ENCODE measurements at regions not wholly inside any gene's neighbourhood (a gene's known extent, or its start where the extent isn't known, plus 50 kb on each side); places are given as distances from the start of the nearest gene placed in this dataset.

DNA sequence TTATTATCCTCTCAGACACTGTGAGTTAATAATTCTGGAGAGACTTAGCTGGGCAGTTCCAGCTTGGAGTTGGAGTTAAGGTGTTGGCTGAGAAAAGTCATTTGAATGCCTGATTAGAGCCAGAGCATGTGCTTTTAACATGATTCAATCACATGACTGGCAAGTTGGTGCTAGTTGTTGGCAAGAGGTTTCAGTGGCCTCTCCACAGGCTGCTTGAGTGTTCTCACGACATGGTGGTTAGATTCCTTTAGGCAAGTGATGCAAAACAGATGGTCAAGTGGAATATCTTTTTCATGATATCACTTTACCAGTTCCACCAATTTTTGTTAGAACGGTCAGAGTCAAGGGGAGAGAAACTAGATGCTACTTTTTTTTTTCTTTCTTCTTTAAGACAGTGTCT is 262.7 kb upstream of the FN1 start:
- Mint-ChIP-seq H3K9me3 (no peaks in the 10 kb centered on the region), H3K27me3 (no peaks in the 10 kb centered on the region), H3K27ac (no peak overlapping the region), H3K4me3 (no peak overlapping the region), H3K36me3 (ENCODE audit: low read depth) (no peaks in the 10 kb centered on the region), H3K4me1 (no peaks in the 10 kb centered on the region)
- DNase-seq = no peak
- POLR2A ChIA-PET = no interaction called here
- CTCF ChIA-PET = no interaction called here

GRCh38 chr2:215697496-215697895 is 261.6 kb upstream of the FN1 start:
- CTCF ChIA-PET = no interaction called here
- H3K4me1 Mint-ChIP-seq = no peaks in the 10 kb centered on the region
- H3K4me3 Mint-ChIP-seq = no peak overlapping the region

GRCh38 chr2:215697003-215697402 is 261.1 kb upstream of the FN1 start:
- H3K36me3 Mint-ChIP-seq (ENCODE audit: low read depth) = no peaks in the 10 kb centered on the region

More at GRCh38 chr2:215697496-215697895, 261.6 kb upstream of the FN1 start:
- no peak overlapping the region for H3K27ac Mint-ChIP-seq
- no peaks in the 10 kb centered on the region for H3K9me3 Mint-ChIP-seq
- POLR2A ChIA-PET = no interaction called here
- no peak for DNase-seq
- H3K27me3 Mint-ChIP-seq = peaks cover 7% of the 10 kb centered on the region
- H3K36me3 Mint-ChIP-seq (ENCODE audit: low read depth) = no peaks in the 10 kb centered on the region

DNA sequence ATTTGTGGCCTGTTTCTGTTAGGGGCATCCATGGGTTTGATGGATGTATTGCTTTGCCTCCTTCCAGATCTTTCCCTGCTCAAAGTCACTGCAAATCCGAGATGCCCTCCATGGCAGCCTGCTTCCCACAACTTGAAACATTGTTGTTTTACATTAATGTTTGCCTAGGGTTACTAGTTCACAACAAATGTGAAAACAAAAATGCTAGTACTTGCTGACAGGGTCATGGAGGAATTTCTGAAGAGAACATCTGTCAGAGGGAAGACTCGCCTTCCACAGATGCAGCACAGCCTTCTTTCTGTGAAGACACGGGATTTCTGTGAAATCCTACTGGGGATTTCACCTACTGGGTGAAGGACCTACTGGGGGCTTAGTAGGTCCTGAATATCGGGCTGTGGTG is 260.0 kb upstream of the FN1 start:
- Mint-ChIP-seq H3K27ac (no peak overlapping the region), H3K27me3 (peaks cover 10% of the 10 kb centered on the region), H3K4me1 (no peaks in the 10 kb centered on the region), H3K36me3 (ENCODE audit: low read depth) (no peaks in the 10 kb centered on the region), H3K9me3 (no peaks in the 10 kb centered on the region), H3K4me3 (no peak overlapping the region)
- DNase-seq = no peak
- ChIA-PET CTCF (no interaction called here), POLR2A (no interaction called here)

More at GRCh38 chr2:215697003-215697402, 261.1 kb upstream of the FN1 start:
- no peak overlapping the region for H3K27ac Mint-ChIP-seq
- no peak overlapping the region for H3K4me3 Mint-ChIP-seq
- DNase-seq = no peak
- H3K4me1 Mint-ChIP-seq = no peaks in the 10 kb centered on the region
- ChIA-PET POLR2A (no interaction called here), CTCF (interaction anchor here (0.6 kb wide), 1 partner anchor 1980 kb away, joined by 3 read pairs; no protein-coding TSS in a partner anchor)
- peaks cover 7% of the 10 kb centered on the region for H3K27me3 Mint-ChIP-seq
- H3K9me3 Mint-ChIP-seq = no peaks in the 10 kb centered on the region

DNA sequence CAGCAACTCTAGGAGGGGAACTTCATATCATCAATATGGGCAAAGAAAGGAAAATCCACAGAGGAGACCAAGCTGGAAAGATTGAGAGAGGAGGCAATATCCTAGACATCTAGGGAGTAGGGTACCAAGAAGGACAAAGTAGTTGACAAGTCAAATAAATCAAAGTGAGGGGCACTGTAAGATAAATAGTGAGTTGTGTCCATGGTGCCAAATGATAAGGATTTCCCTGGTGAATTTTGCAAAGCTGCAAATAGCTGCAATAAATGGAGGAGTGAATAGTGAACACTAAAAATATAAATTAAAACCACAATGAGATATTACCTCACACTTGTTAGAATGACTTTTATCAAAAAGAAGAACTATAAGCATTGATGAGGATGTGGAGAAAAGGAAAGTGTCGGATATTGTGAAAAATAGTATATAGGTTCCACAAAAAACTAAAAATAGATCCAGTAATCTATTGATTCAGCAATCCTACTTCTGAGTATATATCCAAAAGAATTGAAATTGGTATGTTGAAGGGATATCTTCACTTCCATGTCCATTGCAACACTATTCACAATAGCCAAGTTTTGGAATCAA is 258.2 kb upstream of the FN1 start:
- ChIA-PET CTCF (no interaction called here), POLR2A (no interaction called here)
- H3K9me3 Mint-ChIP-seq = no peaks in the 10 kb centered on the region
- no peak for DNase-seq
- no peaks in the 10 kb centered on the region for H3K36me3 Mint-ChIP-seq (ENCODE audit: low read depth)
- H3K4me3 Mint-ChIP-seq = no peak overlapping the region
- H3K27me3 Mint-ChIP-seq = peaks cover 10% of the 10 kb centered on the region
- no peaks in the 10 kb centered on the region for H3K4me1 Mint-ChIP-seq
- H3K27ac Mint-ChIP-seq = no peak overlapping the region

DNA sequence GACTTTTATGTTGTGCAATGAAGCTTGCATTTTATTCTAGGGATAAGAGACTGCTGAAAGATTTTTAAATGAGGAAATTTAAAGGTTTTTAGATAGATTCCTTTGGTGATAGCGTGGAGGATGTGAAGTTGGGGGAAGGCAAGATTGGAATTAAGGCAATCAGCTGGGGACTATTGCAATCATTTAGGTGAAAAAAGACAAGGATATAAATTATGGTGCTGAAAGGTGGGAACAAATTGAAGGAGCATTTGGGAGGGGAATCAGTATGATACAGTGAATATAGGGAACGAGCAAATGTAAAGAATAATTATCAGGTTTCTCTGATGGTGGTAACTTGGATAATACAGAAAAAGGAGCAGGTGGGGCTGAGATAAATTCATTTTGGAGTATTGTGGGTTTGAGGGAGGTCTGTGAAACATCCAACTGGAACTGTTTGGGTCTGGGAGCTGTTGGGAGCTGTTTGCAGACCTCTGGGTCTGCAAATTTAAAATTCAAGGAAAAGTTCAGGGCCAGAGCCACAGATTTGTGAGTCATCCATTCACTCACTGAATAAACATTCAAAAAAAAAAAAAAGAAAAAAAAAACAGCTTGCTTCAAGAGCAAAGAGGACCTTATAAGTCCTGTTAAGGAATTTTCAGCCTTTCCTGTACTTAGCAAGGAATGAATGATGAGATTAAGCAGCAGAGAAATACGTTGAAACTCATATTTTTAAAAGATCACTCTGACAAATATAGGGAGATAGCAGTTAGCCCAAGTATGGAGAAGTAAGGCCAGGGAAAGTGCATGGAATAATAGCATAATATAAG is 257.5 kb upstream of the FN1 start:
- Mint-ChIP-seq H3K27me3 (peaks cover 10% of the 10 kb centered on the region), H3K27ac (no peak overlapping the region), H3K4me1 (no peaks in the 10 kb centered on the region), H3K4me3 (no peak overlapping the region), H3K9me3 (no peaks in the 10 kb centered on the region), H3K36me3 (ENCODE audit: low read depth) (no peaks in the 10 kb centered on the region)
- ChIA-PET POLR2A (no interaction called here), CTCF (no interaction called here)
- DNase-seq = no peak

GRCh38 chr2:215692387-215693079 is 256.7 kb upstream of the FN1 start:
- DNase-seq = no peak
- Mint-ChIP-seq H3K4me1 (no peaks in the 10 kb centered on the region), H3K27me3 (peaks cover 10% of the 10 kb centered on the region), H3K4me3 (no peak overlapping the region), H3K27ac (no peak overlapping the region), H3K36me3 (ENCODE audit: low read depth) (no peaks in the 10 kb centered on the region), H3K9me3 (no peaks in the 10 kb centered on the region)
- ChIA-PET CTCF (no interaction called here), POLR2A (no interaction called here)

GRCh38 chr2:215691346-215691745 is 255.5 kb upstream of the FN1 start:
- Mint-ChIP-seq H3K27me3 (peaks cover 10% of the 10 kb centered on the region), H3K27ac (no peak overlapping the region), H3K36me3 (ENCODE audit: low read depth) (no peaks in the 10 kb centered on the region), H3K4me1 (no peaks in the 10 kb centered on the region), H3K4me3 (no peak overlapping the region), H3K9me3 (no peaks in the 10 kb centered on the region)
- ChIA-PET POLR2A (no interaction called here), CTCF (interaction anchor here (0.5 kb wide), 1 partner anchor 20 kb away, joined by 3 read pairs; no protein-coding TSS in a partner anchor)
- no peak for DNase-seq

- CTCF ChIA-PET = no interaction called here
Measured at GRCh38 chr2:215687149-215688031, 251.5 kb upstream of the FN1 start.

DNA sequence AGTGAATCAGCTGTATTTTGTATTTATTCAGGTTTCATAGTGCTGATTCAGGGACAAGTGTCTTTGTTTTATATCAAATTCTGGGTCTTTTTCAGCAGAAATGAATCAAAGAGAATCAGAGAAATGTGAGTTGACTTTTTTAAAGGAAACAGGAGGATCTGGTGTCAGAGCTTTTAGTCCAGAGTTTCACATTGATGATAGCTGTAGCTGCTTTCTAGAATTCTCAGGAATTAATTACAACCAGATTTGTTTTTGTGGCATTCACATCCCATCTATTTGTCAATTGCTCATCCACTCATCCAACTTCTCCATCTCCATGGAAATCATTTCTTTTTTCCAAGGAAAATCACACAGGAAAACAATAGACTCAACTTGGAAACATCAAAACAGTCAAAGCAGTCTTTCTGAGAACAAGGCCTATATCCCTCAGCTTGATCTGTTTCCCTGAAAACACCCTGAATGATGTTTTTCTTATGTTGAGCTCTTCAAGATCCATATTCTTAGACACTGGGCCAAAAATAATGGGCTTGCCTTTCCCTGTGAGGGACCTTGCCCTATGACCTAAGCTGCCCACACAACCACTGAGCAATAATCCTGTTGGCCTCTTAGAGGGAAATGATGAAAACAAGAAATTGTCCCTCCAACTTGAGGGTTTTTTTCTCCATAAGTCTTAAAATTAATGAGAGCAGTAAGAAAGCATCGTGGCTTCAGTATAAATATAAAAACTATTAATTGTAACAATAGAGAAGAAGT is 249.5 kb upstream of the FN1 start:
- Mint-ChIP-seq H3K9me3 (peaks cover 26% of the 10 kb centered on the region), H3K4me1 (peaks cover 24% of the 10 kb centered on the region), H3K4me3 (no peak overlapping the region), H3K36me3 (ENCODE audit: low read depth) (peaks cover 6% of the 10 kb centered on the region), H3K27me3 (no peaks in the 10 kb centered on the region), H3K27ac (no peak overlapping the region)
- CTCF ChIA-PET = no interaction called here
- DNase-seq = no peak
- POLR2A ChIA-PET = no interaction called here

More at GRCh38 chr2:215687149-215688031, 251.5 kb upstream of the FN1 start:
- Mint-ChIP-seq H3K36me3 (ENCODE audit: low read depth) (peaks cover 2% of the 10 kb centered on the region), H3K27ac (no peak overlapping the region), H3K9me3 (peaks cover 20% of the 10 kb centered on the region), H3K4me3 (no peak overlapping the region), H3K4me1 (peaks cover 5% of the 10 kb centered on the region), H3K27me3 (peaks cover 3% of the 10 kb centered on the region)
- DNase-seq = no peak
- POLR2A ChIA-PET = no interaction called here

DNA sequence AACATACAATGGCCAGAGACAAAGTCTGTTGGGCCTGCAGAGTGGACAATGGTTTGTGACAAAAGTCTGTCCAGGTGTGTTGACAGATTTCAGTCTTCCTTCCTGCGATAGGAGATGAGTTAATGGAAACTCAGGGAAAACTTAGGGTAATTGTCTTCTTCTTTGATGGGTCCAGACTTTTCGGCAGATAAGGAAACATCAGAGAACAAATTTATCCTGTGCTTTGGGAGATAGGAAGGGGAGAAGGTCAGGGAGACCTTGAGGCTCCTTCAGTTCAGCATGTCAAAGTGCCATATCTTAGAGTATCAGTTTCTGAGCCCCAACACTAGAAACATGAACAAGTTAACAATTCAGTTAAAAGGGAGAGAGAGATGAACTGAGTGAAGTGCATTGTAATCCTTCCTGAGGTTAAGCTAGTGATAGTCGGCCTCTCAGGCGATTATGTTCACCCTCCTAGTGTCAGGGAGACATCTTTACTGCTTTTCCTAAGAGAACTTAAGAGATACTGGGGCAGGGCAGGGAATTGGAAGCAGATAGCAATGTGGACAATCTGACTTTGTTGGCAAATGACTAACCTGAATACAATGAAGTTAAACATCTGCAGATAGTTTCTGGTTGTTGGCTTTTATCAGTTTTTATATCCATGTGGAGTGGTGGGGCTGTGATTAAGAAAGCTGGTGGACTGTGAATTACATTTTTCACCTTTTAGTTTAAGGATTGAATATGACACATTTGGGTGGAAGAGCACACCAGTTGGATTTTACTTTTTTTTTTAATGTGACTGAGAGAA is 248.8 kb upstream of the FN1 start:
- Mint-ChIP-seq H3K36me3 (ENCODE audit: low read depth) (peaks cover 6% of the 10 kb centered on the region), H3K27ac (no peak overlapping the region), H3K27me3 (no peaks in the 10 kb centered on the region), H3K4me1 (peaks cover 28% of the 10 kb centered on the region), H3K9me3 (peaks cover 26% of the 10 kb centered on the region), H3K4me3 (no peak overlapping the region)
- ChIA-PET POLR2A (no interaction called here), CTCF (no interaction called here)
- DNase-seq = no peak

- no peak for DNase-seq
- H3K9me3 Mint-ChIP-seq = peaks cover 29% of the 10 kb centered on the region
- H3K36me3 Mint-ChIP-seq (ENCODE audit: low read depth) = peaks cover 6% of the 10 kb centered on the region
- no peak overlapping the region for H3K4me3 Mint-ChIP-seq
- H3K27ac Mint-ChIP-seq = no peak overlapping the region
- H3K4me1 Mint-ChIP-seq = peaks cover 33% of the 10 kb centered on the region
- CTCF ChIA-PET = no interaction called here
- POLR2A ChIA-PET = no interaction called here
- H3K27me3 Mint-ChIP-seq = peaks cover 1% of the 10 kb centered on the region
Measured at GRCh38 chr2:215683295-215683694, 247.4 kb upstream of the FN1 start.

Data from activated CD4-positive, alpha-beta T cell treated with anti-CD3 and anti-CD28 coated beads, Interleukin-2, amount 10 ng/mL, durations not matched to agents 7 days and 5 days (primary cell).